ENCODE measurements at regions not wholly inside any gene's neighbourhood (a gene's known extent, or its start where the extent isn't known, plus 50 kb on each side); places are given as distances from the start of the nearest gene placed in this dataset.

- DNase-seq, result no peak
Measured at GRCh38 chr6:14728396-14729024, 517.4 kb upstream of the JARID2 start.

- no peak for DNase-seq
Measured at GRCh38 chr6:14729129-14729871, 516.6 kb upstream of the JARID2 start.

- DNase-seq, result no peak
Measured at GRCh38 chr6:14730654-14731053, 515.2 kb upstream of the JARID2 start.

GRCh38 chr6:14731611-14732010, 514.3 kb upstream of the JARID2 start:
- no peak for DNase-seq

- DNase-seq, result no peak
Measured at GRCh38 chr6:14732226-14732843, 513.5 kb upstream of the JARID2 start.

GRCh38 chr6:14732844-14733757, 512.8 kb upstream of the JARID2 start:
- DNase-seq, result no peak

GRCh38 chr6:14734052-14734415, 511.8 kb upstream of the JARID2 start:
- DNase-seq, result no peak

GRCh38 chr6:14734416-14735340, 511.2 kb upstream of the JARID2 start:
- DNase-seq, result no peak

- DNase-seq, result no peak
Measured at GRCh38 chr6:14735956-14736486, 509.8 kb upstream of the JARID2 start.

- DNase-seq, result no peak
Measured at GRCh38 chr6:14736554-14736953, 509.3 kb upstream of the JARID2 start.

- DNase-seq, result no peak
Measured at GRCh38 chr6:14738497-14738896, 507.4 kb upstream of the JARID2 start.

- no peak for DNase-seq
Measured at GRCh38 chr6:14738933-14739332, 506.9 kb upstream of the JARID2 start.

- no peak for DNase-seq
Measured at GRCh38 chr6:14739827-14740226, 506.0 kb upstream of the JARID2 start.

GRCh38 chr6:14742171-14742570, 503.7 kb upstream of the JARID2 start:
- no peak for DNase-seq

GRCh38 chr6:14742680-14743079, 503.2 kb upstream of the JARID2 start:
- DNase-seq, result no peak

GRCh38 chr6:14743144-14743473, 502.8 kb upstream of the JARID2 start:
- no peak for DNase-seq

- DNase-seq, result no peak
Measured at GRCh38 chr6:14743474-14744211, 502.2 kb upstream of the JARID2 start.

GRCh38 chr6:14744212-14744556, 501.7 kb upstream of the JARID2 start:
- DNase-seq, result no peak

GRCh38 chr6:14746139-14746837, 499.6 kb upstream of the JARID2 start:
- no peak for DNase-seq

GRCh38 chr6:14747881-14748520, 497.9 kb upstream of the JARID2 start:
- DNase-seq, result no peak

All from NCI-H526 (cell line).